Activated CD8-positive, alpha-beta memory T cell treated with anti-CD3 and anti-CD28 coated beads, Interleukin-2, amount 50 U/mL, for 4 hours (primary cell): ENCODE measurements at regions not wholly inside any gene's neighbourhood (a gene's known extent, or its start where the extent isn't known, plus 50 kb on each side); places are given as distances from the start of the nearest gene placed in this dataset.

Source experiments
- DNase-seq: peaks from one replicate; pipeline ENCODE4 v3.0.0-alpha.2; 2020

- DNase-seq, result no peak
Observed at GRCh38 chr9:29648601-29649000, 2075.3 kb upstream of the C9orf72 start.

- DNase-seq, result no peak
Observed at GRCh38 chr9:29656641-29657406, 2083.5 kb upstream of the C9orf72 start.

GRCh38 chr9:29657821-29658220 is 2084.5 kb upstream of the C9orf72 start:
- DNase-seq, result no peak

- DNase-seq, result no peak
Observed at GRCh38 chr9:29659014-29659413, 2085.7 kb upstream of the C9orf72 start.

GRCh38 chr9:29659736-29660135 is 2086.5 kb upstream of the C9orf72 start:
- DNase-seq, result no peak

GRCh38 chr9:29668732-29669131 is 2095.5 kb upstream of the C9orf72 start:
- no peak for DNase-seq

GRCh38 chr9:29669613-29670012 is 2096.3 kb upstream of the C9orf72 start:
- DNase-seq, result no peak

- DNase-seq, result no peak
Observed at GRCh38 chr9:29685531-29685930, 2112.2 kb upstream of the C9orf72 start.

- DNase-seq, result no peak
Observed at GRCh38 chr9:29691145-29691544, 2117.9 kb upstream of the C9orf72 start.

- DNase-seq, result no peak
Observed at GRCh38 chr9:29691758-29692407, 2118.6 kb upstream of the C9orf72 start.

GRCh38 chr9:29697011-29697410 is 2123.7 kb upstream of the C9orf72 start:
- no peak for DNase-seq

GRCh38 chr9:29701559-29701958 is 2128.3 kb upstream of the C9orf72 start:
- DNase-seq, result no peak

- DNase-seq, result no peak
Observed at GRCh38 chr9:29701971-29702370, 2128.7 kb upstream of the C9orf72 start.

GRCh38 chr9:29714860-29715259 is 2141.6 kb upstream of the C9orf72 start:
- no peak for DNase-seq

GRCh38 chr9:29717631-29718030 is 2144.3 kb upstream of the C9orf72 start:
- DNase-seq, result no peak

GRCh38 chr9:29730163-29730562 is 2156.9 kb upstream of the C9orf72 start:
- DNase-seq, result no peak

GRCh38 chr9:29740518-29740917 is 2167.2 kb upstream of the C9orf72 start:
- no peak for DNase-seq

GRCh38 chr9:29741169-29741568 is 2167.9 kb upstream of the C9orf72 start:
- no peak for DNase-seq

- DNase-seq, result no peak
Observed at GRCh38 chr9:29750062-29750461, 2176.8 kb upstream of the C9orf72 start.

- DNase-seq, result no peak
Observed at GRCh38 chr9:29751226-29751625, 2177.9 kb upstream of the C9orf72 start.

GRCh38 chr9:29753638-29754037 is 2180.4 kb upstream of the C9orf72 start:
- no peak for DNase-seq

GRCh38 chr9:29769019-29769418 is 2195.7 kb upstream of the C9orf72 start:
- DNase-seq, result no peak

- no peak for DNase-seq
Observed at GRCh38 chr9:29773676-29774075, 2200.4 kb upstream of the C9orf72 start.

- no peak for DNase-seq
Observed at GRCh38 chr9:29775491-29775890, 2202.2 kb upstream of the C9orf72 start.
